NB4 (cell line): ENCODE measurements at regions not wholly inside any gene's neighbourhood (a gene's known extent, or its start where the extent isn't known, plus 50 kb on each side); places are given as distances from the start of the nearest gene placed in this dataset.

Experiments used
- DNase-seq: peaks from one replicate; pipeline ENCODE4 v3.0.0; 2010; ENCODE audit warnings: low read depth
- H3K4me3 ChIP-seq: one replicate; pipeline ENCODE4 v1.5.1; 2011; ENCODE audit warnings: mild to moderate bottlenecking, low read depth, low read length, moderate library complexity
- MYC ChIP-seq: IDR thresholded peaks from 2 replicates; pipeline ENCODE4 v1.6.1; 2011; ENCODE audit warnings: low read depth, low read length
- POLR2A ChIP-seq: IDR thresholded peaks from 2 replicates; pipeline ENCODE4 v1.6.1; 2011; ENCODE audit warnings: mild to moderate bottlenecking; ENCODE audit not compliant: insufficient read length; ENCODE audit errors: extremely low read depth
- TF ChIP-seq, protein P1 (sequence below): IDR thresholded peaks from one replicate; pipeline ENCODE4 v1.5.1; 2012; ENCODE audit warnings: low read depth, low read length
- TF ChIP-seq, protein P2 (sequence below): IDR thresholded peaks from 2 replicates; pipeline ENCODE4 v1.6.1; 2011; ENCODE audit warnings: low read depth, low read length

DNA sequence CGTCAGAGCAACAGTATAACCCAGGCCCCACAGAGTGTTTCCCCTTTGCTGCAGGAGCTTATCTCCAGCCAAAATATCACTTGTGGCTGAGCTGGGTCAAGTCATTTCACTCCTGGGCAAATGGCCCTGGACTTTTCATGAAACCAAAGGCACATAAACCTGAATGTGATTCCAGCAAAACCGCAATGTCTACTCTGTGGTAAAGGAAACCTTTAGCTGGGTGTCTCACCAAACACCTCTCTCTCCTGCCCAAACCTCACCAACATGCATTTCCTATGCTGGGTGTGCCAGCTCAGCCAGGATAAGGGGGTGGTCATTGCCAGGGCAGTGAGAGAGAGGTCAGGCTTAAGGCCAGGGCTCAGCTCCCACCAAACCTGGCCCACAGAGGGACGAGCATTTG is 67.4 kb downstream of the GTPBP8 start:
- TF ChIP-seq, protein P1, sequence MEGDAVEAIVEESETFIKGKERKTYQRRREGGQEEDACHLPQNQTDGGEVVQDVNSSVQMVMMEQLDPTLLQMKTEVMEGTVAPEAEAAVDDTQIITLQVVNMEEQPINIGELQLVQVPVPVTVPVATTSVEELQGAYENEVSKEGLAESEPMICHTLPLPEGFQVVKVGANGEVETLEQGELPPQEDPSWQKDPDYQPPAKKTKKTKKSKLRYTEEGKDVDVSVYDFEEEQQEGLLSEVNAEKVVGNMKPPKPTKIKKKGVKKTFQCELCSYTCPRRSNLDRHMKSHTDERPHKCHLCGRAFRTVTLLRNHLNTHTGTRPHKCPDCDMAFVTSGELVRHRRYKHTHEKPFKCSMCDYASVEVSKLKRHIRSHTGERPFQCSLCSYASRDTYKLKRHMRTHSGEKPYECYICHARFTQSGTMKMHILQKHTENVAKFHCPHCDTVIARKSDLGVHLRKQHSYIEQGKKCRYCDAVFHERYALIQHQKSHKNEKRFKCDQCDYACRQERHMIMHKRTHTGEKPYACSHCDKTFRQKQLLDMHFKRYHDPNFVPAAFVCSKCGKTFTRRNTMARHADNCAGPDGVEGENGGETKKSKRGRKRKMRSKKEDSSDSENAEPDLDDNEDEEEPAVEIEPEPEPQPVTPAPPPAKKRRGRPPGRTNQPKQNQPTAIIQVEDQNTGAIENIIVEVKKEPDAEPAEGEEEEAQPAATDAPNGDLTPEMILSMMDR, result no peak
- TF ChIP-seq MYC (no peak), POLR2A (no peak)
- TF ChIP-seq, protein P2, sequence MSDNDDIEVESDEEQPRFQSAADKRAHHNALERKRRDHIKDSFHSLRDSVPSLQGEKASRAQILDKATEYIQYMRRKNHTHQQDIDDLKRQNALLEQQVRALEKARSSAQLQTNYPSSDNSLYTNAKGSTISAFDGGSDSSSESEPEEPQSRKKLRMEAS, result no peak
- DNase-seq, result no peak
- no peak overlapping the region for H3K4me3 ChIP-seq

DNA sequence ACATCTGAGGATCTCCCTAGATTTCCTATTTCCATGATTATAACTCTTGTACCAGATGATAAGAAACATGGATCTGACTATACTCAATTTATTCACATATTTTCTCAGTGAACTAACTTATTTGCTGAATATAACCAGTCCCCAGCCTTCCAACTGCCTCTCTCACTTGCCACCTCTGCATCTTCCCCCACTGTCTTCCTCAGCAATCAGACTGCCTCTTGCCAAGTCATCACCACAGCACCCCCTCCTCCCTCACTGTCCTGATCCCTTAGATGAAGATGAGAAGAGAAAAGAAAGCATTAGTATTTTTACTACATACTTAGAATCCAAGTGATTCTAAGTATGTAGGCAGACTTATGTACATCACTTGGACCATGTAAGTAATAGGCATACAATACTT is 71.9 kb downstream of the GTPBP8 start:
- no peak for DNase-seq
- H3K4me3 ChIP-seq, result no peak overlapping the region
- TF ChIP-seq POLR2A, result no peak
- TF ChIP-seq, protein P2, result no peak
- TF ChIP-seq MYC, result no peak
- TF ChIP-seq, protein P1, result no peak

DNA sequence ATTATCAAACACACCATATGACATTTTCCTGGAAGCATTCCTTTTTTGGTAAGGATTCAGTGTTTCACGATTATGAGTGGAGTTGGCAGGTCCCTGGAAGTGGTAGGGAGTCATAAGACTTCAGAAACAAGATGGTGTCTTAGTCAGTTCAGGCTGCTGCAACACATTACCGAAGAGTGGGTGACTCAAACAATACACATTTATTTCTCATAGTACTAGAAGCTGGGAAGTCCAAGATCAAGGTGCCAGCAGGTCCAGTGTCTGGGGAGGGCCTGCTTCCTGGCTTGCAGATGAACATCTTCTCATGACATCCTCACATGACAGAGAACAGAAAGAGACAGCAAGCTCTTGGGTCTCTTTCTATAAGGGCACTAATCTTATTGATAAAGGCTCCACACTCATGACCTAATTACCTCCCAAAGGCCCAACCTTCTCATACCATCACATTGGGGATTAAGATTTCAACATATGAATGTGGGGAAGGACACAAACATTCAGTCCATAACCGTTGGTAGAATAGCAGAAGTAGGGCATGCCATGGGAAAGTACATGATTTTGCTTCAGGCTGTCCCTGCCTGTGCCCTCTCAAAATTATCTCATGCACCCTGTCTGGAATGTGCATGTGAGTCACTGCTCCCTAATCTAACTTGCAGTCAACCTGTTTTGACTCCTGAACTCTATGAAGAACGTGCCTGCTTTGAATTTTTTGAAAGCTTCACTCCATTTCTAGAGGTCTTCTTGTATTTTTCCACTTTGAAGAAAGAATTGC is 72.5 kb downstream of the GTPBP8 start:
- TF ChIP-seq POLR2A, result no peak
- TF ChIP-seq, protein P1, result no peak
- TF ChIP-seq MYC, result no peak
- TF ChIP-seq, protein P2, result no peak
- no peak for DNase-seq
- no peak overlapping the region for H3K4me3 ChIP-seq

DNA sequence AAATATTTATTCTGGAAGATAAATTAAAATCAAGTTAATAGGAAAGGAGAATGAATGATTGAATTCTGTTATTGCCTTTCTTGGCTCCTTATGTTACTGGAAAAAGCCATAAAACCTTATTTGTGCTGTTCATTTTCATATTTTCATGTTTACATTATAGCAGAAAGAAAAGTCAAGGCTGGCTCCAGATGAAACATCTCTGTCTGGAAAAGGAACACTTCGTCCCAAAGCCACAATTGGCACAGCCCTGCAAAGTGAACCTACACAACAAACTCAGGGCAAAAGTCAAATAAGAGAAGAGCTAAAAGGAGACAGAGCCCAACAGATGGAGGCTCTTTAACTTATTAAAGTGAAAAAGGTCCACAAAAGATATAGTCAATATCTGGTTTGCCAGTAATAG is 73.4 kb downstream of the GTPBP8 start:
- no peak for TF ChIP-seq MYC
- TF ChIP-seq, protein P1, result no peak
- TF ChIP-seq POLR2A, result no peak
- TF ChIP-seq, protein P2, result no peak
- no peak for DNase-seq
- H3K4me3 ChIP-seq, result no peak overlapping the region

DNA sequence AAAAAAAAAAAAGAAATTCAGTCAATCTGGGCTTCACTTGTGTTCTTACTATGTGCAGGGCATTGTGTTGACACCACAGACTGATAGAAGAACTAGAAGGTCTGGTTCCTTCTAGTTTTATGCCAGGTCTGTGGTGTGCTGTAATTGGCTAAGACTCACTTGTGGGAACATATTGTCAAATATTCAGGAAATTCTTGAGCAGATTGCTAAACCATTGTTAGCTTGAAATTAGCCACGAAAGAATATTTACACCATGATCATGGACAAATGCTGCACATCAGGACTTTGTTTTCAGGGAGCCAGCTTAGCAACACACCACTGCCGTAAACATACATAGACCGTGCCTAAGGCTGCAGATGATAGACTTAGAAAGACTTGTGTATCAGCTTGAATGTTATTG is 74.6 kb downstream of the GTPBP8 start:
- no peak for TF ChIP-seq MYC
- TF ChIP-seq, protein P2, result no peak
- TF ChIP-seq, protein P1, result no peak
- no peak for TF ChIP-seq POLR2A
- DNase-seq, result no peak
- no peak overlapping the region for H3K4me3 ChIP-seq
